ENCODE measurements at regions not wholly inside any gene's neighbourhood (a gene's known extent, or its start where the extent isn't known, plus 50 kb on each side); places are given as distances from the start of the nearest gene placed in this dataset.

DNA sequence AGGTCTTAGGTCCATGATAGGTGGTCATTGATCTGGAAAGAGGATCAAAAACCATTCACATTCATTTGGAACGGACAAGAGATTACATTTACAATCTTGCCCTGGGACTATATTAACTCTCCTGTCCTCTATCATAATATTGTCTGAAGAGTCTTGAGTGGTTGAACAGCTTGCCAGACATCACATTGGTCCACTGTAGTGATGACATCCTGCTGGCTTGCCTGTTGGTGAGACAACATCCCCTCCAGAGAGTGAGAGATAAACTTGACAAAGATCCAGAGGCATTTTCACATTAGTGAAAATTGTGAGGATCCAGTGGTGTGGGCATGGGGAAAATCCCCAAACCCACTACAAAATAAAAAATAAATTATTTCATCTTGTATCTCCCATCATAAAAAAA lies 155.7 kb upstream of the LEF1 start:
- DNase-seq: no peak

DNA sequence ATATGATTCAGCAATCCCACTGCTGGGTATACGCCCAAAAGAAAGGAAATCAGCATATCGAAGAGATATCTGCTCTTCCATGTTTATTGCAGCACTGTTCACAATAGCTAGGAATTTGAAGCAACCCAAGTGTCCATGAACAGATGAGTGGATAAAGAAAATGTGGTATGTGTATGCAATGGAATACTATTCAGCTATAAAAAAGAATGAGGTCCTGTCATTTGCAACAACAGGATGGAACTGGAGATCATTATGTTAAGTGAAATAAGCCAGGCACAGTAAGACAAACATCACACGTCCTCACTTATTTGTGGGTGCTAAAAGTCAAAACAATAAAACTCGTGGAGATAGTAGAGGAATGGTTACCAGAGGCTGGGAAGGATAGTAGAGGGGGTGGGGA lies 153.8 kb upstream of the LEF1 start:
- DNase-seq: no peak

DNA sequence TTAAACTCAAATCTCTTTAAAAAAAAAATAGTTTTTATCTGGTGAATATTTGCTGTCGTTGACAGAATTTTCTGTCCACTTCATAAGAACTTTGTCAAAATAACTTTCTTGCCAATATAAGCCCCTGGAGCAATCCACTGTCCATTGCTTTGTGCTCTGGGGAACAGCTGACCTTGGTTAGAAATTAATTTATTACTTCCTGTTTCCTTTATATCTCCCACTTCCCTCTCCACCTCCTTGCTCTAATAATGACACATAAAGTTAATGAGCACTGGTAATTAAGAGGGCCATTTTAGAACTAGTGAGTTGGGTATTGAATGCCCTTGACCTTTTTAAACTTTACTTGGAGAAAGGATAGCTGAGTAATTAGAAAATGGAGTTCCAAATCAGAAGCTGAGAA lies 151.3 kb upstream of the LEF1 start:
- DNase-seq: no peak

DNA sequence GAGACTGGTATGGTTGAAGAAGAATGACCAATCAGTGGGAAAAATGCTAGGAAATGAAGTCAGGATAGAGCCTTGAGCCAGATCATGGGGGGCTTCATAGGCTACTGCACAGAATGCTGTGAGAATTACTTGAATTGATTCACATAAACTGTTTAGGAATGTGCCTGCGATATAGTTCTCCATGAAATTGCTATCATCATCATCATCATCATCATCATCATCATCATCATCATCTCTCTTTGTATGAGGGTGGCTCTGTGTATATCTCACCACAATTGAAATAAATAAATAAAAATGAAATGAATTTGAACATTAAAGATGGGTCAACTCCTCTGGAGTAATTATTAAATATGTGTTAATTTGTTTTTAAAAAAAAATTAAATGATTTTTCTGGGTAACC lies 148.6 kb upstream of the LEF1 start:
- no peak for DNase-seq

DNA sequence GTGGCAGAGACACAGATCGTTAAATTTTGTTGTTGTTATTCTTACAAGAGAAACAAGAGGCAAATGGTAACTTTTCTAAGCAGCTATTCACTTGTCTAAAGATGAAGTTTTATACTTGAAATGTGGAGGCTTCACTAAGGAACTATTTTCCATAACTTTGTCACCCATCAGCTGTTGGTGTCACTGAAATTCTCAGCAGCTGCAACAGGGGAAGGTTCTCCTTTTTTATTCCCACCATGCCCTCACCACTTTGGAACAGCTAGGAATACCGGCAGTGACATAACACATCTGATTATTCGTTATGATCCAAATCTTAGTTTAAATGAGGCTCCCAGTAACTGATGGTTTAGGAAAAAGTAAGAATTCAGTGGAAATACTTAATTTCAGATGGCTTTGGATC lies 147.0 kb upstream of the LEF1 start:
- no peak for DNase-seq

DNA sequence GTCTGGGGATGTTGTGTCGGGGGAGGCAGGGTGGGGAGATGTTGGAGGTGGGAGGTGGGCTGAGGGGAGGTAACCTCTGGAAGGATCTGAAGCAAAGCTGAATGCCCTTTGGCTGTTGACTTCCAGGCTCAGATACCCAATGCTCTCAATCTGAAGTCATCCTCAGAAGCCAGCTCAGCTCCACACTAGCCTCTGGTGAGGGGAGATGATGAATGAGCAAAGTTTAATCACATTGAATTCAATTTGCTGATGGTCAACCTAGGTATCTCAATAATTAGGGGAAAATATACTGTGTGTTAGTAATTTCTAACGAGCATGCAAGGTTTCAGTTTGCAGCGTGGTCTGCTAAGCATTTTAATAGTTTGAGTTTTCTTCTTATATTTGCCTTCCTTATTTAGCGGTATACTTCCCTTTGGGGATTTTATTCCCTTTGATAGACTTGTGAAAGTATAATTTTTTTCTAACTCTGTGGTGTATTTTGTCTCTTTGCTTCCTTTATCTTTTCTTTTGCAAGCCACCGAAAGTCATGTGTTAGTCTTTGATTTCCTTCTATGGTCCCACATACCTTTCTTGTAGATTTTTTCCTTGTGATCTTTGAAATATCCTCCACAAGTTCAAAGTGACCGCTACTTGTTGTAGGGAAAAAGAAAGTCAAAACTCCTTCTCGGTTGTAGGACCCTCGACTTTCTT lies 146.3 kb upstream of the LEF1 start:
- DNase-seq: no peak

DNA sequence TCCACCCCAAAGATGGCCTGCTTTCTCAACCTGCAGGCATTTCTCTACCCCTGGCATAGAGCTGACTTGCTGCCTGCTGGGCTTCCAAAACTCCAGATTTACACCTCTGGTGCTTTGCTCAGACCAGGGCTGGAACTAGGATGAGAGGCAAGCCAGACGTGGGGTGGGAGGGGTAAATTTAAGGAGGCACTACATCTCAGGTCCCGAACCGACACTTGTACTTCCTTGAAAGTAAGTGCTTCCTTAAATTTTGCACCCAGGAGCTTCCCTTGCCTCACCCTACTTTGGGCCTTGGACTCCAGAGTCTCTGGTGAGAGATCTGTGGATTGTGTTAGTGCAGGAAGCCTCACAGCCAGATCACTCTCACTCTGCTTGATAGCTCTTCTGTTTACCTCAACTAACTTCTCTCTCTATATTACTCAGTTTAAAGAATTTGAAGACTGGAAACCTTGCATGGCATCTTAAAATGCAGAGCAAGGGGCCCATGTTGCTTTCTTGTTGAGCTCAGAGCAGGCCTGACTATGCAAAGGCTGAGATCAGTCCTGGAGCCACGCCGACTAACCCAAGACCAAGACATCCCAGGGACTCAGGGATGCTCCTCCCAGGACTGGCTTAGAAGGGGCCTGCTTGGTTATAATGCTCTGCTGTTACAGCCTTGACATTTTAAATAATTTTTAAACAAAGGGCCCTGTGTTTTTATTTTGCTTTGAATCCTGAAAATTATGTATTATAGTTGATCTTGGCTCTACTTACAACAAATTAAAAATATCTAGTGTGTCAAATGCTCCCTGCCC lies 145.0 kb upstream of the LEF1 start:
- DNase-seq: no peak

DNA sequence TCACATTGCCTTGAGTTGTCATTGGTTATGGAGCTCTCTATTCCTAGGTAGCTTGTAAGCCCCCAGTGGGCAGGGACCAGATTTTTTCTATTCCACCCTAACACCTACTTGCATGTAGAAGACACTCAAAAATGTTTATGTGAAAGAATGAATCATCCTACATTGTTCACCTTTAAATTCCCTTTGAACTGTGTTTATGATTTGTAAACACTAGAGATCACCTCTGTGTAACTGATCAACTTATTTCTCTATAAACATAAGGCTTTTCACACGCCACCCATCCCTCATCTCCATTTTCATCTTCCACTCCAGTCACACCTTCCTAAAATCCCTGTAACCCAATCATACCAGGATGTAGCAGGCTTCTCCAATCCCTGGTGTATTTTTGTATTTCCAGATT lies 142.6 kb upstream of the LEF1 start:
- DNase-seq: no peak

DNA sequence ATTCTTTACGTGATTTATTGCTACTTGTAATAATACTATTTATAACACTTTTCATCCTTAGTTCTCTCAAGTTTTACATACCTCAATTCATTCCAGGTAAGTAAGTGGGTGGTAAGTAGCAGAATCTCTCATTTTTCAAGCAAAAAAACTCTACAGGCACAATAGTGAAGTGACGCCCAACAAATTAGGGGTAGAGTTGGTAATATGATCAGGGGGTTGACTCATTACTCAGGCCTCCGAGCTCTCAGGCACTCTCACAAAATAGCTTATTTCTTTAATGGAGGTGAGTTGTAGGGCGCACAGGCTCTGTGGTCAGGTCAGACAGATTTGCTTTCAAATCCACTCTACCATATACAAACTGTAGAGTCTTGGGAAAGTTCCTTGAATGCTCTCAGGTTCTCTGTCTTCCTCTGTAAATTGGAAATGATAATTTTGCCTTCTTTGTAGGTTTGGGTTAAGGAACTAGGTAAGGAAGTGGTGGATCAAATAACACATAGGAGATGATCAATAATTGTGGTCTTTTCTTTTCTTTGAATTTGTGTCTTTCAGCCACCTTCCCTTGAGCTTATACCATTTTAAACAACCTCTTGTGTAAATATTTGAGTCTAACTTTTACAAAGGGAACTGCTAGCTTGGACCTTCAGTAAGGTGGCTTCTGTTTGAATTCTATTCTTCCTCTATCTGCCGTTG lies 134.9 kb upstream of the LEF1 start:
- no peak for DNase-seq

DNA sequence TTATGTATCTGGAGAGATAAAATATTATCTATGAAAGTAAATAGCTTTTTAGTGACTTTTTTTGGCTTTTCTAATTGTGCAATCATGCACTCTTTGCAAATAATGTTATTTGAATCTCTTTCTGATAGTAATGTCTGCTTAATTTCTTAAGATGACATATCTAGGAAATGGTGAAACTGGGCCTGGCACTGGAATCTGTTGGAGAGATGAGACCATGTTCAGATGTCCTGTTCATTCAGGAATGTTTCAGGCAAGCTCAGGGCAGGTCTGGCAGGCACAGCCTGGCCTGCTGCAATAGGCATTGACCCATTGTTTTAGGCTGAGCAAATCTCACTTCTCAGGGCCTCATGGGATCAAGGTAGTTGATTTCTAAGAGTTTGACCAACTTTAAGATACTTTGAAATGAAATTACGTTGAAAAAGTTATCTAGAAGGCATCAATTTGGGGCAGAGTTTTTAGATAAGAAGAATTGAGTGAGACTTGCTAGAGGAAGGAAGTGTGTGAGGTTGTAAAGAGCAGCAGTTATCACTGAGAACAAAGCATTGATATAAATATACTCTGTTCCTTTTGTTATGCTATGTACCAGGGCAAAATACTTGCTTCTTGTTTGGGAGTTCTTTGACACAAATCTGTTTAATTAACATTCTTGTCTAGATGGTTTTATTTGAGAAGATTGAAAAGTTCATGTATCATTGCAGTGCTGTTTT lies 133.0 kb upstream of the LEF1 start:
- DNase-seq: no peak

DNA sequence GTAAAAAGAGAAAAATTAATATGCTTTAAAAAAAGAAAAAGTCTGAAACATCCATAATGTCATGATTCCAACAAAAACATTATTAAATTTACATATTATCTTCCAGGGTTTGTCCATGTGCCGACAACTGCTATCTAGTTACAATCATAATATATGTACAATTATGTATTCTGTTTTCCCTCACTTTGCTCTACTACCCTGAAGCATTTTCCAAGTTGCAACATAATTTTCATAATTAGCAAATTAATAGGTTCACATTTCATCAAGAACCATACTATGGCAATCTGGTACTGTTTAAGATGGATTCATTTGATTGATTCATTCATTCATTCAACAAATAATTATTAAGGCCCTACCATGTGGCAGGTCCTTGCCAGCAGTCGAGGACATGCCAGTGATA lies 128.9 kb upstream of the LEF1 start:
- no peak for DNase-seq

DNA sequence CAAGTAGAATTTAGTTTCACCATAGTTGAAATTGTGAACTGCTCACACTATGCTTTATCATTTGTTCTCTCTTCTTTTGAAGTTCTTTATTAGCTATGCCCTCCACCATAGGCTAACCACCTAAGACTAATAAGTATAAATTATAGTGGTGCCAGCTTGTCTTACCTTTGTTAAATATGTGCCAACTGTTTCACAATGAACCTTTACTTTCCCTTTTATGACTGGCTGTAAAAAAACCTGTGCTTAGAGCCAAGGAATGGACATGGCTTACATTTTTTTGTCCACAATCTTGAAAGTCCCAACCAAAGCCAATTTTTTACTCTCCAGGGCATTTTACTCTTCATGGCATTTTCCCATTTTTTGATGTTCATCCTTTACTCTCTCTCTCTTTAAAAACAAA lies 123.5 kb upstream of the LEF1 start:
- DNase-seq: no peak

DNA sequence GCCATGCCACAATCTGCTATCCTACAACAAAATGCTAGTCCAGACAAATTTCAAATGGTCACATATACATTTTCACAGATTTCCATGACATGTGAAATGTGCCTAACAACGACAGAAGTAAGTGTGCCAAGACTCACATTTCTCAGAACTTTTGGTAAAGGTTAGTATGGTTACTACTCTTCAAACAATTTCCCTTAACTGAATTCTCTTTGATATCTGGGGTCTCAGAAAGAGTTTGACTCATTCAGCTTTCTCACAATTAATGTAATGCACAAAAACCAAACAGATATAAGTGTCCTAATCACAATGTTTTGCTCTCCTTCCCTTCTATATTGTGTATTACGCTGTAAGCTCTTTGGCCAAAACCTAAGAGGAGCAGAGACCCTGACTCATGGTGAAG lies 122.4 kb upstream of the LEF1 start:
- no peak for DNase-seq

DNA sequence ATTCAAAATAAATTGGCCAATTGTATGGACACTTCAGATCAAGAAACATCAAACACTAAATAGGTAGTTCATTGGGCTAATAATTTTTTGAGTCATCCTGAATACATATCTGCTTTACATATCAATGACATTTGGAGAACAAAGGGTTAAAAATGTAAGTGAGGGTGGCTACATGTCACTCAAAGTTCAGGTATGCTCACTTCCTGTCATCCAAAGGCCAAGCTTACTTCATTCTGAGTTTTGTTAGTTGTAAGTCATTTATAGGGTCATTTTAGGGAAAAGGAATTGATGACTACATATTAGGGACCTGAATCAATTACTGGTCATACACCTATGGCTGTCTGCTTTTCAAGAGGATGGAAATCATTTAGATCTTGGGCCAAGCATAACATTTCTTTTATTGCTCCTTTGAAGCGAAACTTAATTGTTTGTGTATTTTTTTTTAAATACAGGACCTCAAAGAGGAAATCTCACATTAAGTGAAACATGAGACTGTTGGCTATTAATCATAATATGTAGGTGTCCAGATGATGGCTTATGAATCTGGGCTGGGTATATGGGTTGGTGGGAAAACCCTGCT lies 119.2 kb upstream of the LEF1 start:
- no peak for DNase-seq

DNA sequence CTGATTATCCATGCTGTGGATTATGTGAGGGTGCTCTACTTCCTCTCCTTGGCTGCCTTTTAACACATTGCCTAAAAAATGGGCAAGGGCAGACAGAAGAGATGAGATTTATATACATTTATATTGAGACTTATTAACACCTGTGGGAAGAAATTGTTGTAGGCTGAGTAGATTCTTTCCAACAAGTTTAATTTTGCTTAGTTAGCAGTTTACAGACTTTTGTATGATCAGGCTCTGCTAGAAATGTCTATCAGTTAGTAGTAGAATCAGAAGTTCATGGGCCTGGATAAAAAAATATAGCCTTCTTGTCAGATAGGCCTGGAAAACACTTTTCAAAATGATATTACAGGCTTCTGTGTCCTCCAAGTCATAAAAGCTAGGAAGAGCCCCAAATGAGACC lies 111.3 kb upstream of the LEF1 start:
- DNase-seq: no peak

DNA sequence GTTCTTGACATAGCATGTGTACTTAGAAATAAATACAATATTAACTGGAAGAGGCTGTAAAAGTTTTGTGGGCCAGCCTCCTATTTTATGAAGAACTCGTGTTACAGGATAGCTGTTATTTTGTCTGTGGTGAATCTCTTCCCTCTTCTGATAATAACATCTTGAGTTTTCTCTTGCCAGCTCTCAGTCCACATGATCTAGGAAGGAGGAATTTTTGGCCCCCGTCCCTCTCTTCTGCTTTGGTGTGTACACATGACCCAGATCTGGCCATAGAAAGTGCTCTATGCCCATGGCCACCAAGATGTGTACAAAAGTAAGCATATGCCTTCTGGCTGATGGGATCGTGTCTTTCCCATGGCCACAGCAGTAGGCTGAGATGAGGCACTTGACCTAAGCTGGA lies 108.0 kb upstream of the LEF1 start:
- no peak for DNase-seq

DNA sequence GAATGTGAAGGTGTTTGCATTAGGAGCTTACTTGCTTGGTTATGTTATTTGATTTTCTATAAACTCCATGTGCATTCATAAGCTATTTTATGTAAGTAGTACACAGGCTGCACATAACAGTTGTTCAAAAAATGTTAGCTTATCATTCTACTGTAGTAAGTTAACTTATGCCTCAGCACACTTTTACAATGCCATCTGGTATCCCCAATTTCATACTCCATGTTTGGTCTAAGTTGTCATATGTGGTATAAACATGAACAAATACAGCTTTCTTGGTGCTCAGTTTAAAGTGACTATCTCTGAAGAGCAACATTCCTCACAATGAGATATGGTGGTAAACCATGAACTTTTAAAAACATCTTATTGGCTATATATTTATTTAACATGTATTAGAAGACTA lies 104.3 kb upstream of the LEF1 start:
- DNase-seq: no peak

DNA sequence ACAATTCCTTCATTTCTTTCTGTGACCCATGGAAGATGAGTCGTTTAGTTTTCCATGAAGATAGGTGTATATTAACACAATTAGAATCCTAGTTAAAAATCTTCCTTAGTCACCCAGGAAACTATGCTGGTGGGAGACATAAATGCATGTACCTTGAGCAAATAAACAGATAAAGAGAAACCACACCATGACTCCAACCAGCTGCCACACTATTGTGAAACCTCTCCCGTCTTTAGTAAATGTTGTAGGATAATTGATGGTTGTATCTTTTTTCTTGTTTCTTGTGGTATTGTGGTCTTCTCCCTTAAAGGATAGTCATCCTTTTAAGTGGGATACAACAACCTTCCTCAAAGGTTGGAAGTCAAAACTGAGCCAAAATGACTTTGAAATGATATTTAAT lies 103.8 kb upstream of the LEF1 start:
- no peak for DNase-seq

DNA sequence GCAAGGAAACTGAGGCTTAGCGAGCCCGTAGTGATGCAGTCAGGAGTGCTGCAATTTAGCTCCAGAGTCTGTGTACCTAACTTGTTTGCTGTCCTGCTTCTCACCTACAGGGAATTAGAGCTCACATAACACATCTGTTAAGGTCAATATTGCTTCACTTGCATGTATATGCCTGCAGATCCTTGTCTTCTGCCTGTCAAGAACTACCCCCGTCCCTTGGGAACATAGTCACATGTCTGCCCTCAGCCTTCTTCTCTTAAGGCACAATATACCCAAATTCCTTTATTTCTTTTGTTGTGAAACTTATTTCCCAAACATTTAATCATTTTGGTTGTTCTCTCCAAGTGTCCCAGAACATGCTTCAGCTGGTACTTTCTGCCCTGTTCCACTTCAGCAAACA lies 103.3 kb upstream of the LEF1 start:
- no peak for DNase-seq

DNA sequence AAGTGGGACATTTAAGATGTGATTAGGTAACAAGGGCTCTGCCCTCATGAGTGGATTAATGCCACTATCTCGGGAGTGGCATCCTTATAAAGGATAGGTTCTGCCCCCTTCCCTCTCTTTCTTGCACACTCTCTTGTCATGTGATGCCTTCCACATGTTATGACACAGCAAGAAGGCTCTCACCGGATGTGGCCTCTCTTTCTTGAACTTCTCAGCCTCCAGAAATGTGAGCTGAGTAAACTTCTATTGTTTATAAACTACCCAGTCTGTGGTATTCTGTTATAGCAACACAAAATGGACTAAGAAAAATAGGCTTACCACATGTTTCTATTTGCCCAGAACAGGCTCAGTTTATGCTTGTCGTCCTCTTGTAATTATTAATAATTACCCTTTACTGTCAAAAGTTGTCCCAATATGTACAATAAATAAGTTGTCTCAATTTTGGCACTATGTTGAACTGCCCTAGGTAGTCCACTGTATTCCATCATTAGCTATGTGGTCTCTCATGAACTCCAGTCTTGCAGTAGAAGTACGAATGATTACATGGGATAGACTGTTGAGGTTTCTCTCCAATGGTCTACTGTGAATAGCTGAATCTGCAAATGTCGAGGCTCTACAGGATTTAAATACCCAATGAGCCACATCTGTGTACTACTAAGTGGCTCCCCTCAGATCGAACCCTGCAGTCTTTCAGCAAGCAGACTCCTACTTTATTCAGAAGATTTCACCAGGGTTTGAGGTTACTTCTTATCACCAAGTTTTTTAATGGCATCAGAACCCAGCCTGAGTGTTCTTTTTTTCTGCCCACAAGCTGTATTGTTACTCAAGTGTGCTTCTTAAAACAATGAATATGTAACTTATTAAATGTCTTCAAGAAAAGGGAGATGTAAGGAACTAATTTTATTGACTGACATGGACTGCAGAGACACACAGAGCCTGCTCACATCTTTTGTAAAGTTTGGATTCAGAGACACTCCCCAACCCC lies 102.0 kb upstream of the LEF1 start:
- DNase-seq: no peak

DNA sequence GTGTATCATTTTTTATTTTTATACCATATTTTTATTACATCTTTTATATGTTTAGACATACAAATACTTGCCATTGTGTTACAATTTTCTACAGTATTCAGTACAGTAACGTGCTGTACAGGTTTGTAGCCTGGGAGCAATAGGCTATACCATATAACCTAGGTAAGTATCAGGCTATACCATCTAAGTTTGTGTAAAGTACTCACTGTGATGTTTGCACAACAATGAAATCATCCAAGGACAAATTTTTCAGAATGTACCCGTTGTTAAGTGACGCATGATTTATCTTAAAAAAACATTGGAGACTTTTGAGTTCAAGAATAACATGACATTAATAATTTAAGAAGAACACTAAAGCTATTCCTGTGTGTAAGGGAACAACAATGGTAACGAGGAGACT lies 96.0 kb upstream of the LEF1 start:
- DNase-seq: no peak

DNA sequence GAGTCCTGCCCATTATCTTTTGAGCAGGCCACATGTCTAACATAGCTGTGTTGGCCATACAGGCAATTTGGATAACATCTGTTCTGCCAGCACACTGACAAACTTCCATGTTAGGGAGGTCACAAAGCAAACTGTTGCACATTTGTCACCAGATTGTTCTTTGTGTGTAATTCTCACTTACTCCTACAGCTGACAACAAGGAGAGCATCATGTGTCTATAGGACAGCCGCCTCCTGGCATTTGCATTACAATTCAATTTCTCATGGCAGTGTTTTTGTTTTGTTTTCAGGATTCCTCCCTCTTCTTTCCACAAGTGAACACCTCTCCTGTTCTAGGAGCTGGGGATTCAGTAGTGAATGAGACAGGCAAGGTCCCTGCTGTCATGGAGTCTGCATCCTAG lies 94.3 kb upstream of the LEF1 start:
- DNase-seq: no peak

Data from T1000 (cell line).